H1 (cell line): ENCODE measurements at regions not wholly inside any gene's neighbourhood (a gene's known extent, or its start where the extent isn't known, plus 50 kb on each side); places are given as distances from the start of the nearest gene placed in this dataset.

ENCODE experiments used
- CTCF ChIA-PET: fragments of 300-600 bp; sonication (Branson Sonifier 250); formaldehyde crosslinking; loops from one replicate; lab custom pipeline; 2021; ENCODE audit not compliant: partially characterized antibody; lab: Charles Lee
- POLR2A ChIA-PET: fragments of 300-600 bp; sonication (Branson Sonifier 250); formaldehyde crosslinking; loops from one replicate; lab custom pipeline; 2021; ENCODE audit warnings: inconsistent platforms; ENCODE audit not compliant: partially characterized antibody; lab: Charles Lee
- DNase-seq, 2 experiments: peaks; one replicate each; pipeline versions ENCODE4 v3.0.0 to v3.0.0-alpha.2; 2010 to 2022; ENCODE audit warnings: low spot score in 2 of 2, low read depth in 1 of 2, mixed read lengths in 1 of 2
- FAIRE-seq: peaks from 2 replicates; lab custom pipeline; 2011; peaks lifted over from hg19 to GRCh38; lab: Jason Lieb, UNC
- H2AFZ ChIP-seq: 2 replicates; pipeline ENCODE4 v1.8.1; 2012; ENCODE audit warnings: low read length, inconsistent platforms
- H2AK5ac ChIP-seq: 2 replicates; pipeline ENCODE4 v1.6.1; 2013; ENCODE audit warnings: low read depth, low read length
- H2BK120ac ChIP-seq: replicated peaks from 2 replicates; pipeline ENCODE3; 2013; ENCODE audit warnings: low read depth, low read length, inconsistent platforms
- H2BK12ac ChIP-seq: 2 replicates; pipeline ENCODE4 v1.6.1; 2013; ENCODE audit warnings: low read depth, low read length
- H2BK15ac ChIP-seq: 2 replicates; pipeline ENCODE4 v1.6.1; 2013; ENCODE audit warnings: low read length
- H2BK20ac ChIP-seq: 2 replicates; pipeline ENCODE4 v1.6.1; 2013; ENCODE audit warnings: low read length
- H2BK5ac ChIP-seq: 2 replicates; pipeline ENCODE4 v1.6.1; 2013; ENCODE audit warnings: low read depth, low read length
- H3K14ac ChIP-seq: 2 replicates; pipeline ENCODE4 v1.6.1; 2013; ENCODE audit warnings: inconsistent platforms; ENCODE audit not compliant: insufficient read length
- H3K18ac ChIP-seq: 2 replicates; pipeline ENCODE4 v1.6.1; 2013; ENCODE audit warnings: low read length; ENCODE audit errors: extremely low read depth
- H3K23ac ChIP-seq: 2 replicates; pipeline ENCODE4 v1.6.1; 2013; ENCODE audit warnings: inconsistent platforms; ENCODE audit not compliant: insufficient read length
- H3K23me2 ChIP-seq: 2 replicates; pipeline ENCODE4 v1.6.1; 2013; ENCODE audit warnings: low read depth, low read length
- H3K27ac ChIP-seq: 2 replicates; pipeline ENCODE4 v1.6.1; 2011; ENCODE audit warnings: low read depth, low read length, inconsistent platforms
- H3K27me3 ChIP-seq, 4 experiments: replicated peaks in 1 of 4; 1 replicate in 1 of 4; 2 replicates in 3 of 4; pipeline versions ENCODE4 v1.6.1 to v1.8.1; 2011 to 2013; ENCODE audit warnings: low read length in 3 of 4, mild to moderate bottlenecking in 3 of 4, inconsistent platforms in 2 of 4, mixed read lengths in 2 of 4, moderate library complexity in 1 of 4; ENCODE audit not compliant: control insufficient read depth in 3 of 4, insufficient read depth in 3 of 4; ENCODE audit errors: extremely low read depth in 1 of 4
- H3K36me3 ChIP-seq, 4 experiments: 2 replicates each; pipeline versions ENCODE4 v1.6.1 to v1.8.1; 2011 to 2013; ENCODE audit warnings: mild to moderate bottlenecking in 4 of 4, low read length in 3 of 4, moderate library complexity in 2 of 4, control low read depth in 1 of 4, inconsistent platforms in 1 of 4; ENCODE audit not compliant: insufficient read depth in 4 of 4, control insufficient read depth in 2 of 4
- H3K4ac ChIP-seq: replicated peaks from 2 replicates; pipeline ENCODE3; 2013; ENCODE audit warnings: low read length, low read depth, mixed read lengths, inconsistent platforms; ENCODE audit not compliant: insufficient read length
- H3K4me1 ChIP-seq, 4 experiments: replicated peaks in 1 of 4; 1 replicate in 1 of 4; 2 replicates in 3 of 4; pipeline versions ENCODE4 v1.6.1 to v1.8.1; 2011 to 2013; ENCODE audit warnings: low read length in 3 of 4, inconsistent platforms in 2 of 4, mixed read lengths in 1 of 4; ENCODE audit not compliant: insufficient read depth in 4 of 4, control insufficient read depth in 3 of 4
- H3K4me2 ChIP-seq, 2 experiments: 2 replicates each; pipeline versions ENCODE4 v1.6.1 to v1.8.1; 2011 to 2013; ENCODE audit warnings: low read depth in 2 of 2, low read length in 2 of 2, control low read depth in 1 of 2, inconsistent platforms in 1 of 2, mild to moderate bottlenecking in 1 of 2; ENCODE audit not compliant: insufficient read depth in 1 of 2
- H3K4me3 ChIP-seq, 4 experiments: fragments of 200-600, 300-600 bp in 1 of 4; sonication (generic), shearing (Covaris generic), sonication (Bioruptor Twin) in 1 of 4; 2 replicates each; pipeline versions ENCODE4 v1.5.1 to v1.8.1; 2011 to 2016; ENCODE audit warnings: low read length in 4 of 4, low read depth in 3 of 4, control low read depth in 2 of 4, inconsistent platforms in 2 of 4, mild to moderate bottlenecking in 2 of 4, mixed read lengths in 1 of 4, moderate library complexity in 1 of 4; ENCODE audit not compliant: insufficient read depth in 2 of 4; ENCODE audit errors: extremely low read depth in 1 of 4
- H3K56ac ChIP-seq: replicated peaks from 2 replicates; pipeline ENCODE3; 2013; ENCODE audit warnings: low read depth, mild to moderate bottlenecking, mixed read lengths, low read length, inconsistent platforms; ENCODE audit not compliant: insufficient read length
- H3K79me1 ChIP-seq: 2 replicates; pipeline ENCODE4 v1.6.1; 2013; ENCODE audit warnings: low read depth, low read length, control low read depth
- H3K79me2 ChIP-seq, 2 experiments: 2 replicates each; pipeline versions ENCODE4 v1.6.1 to v1.8.1; 2012 to 2013; ENCODE audit warnings: low read length in 2 of 2, mild to moderate bottlenecking in 2 of 2, inconsistent platforms in 1 of 2; ENCODE audit not compliant: insufficient read depth in 2 of 2, control insufficient read depth in 1 of 2
- H3K9ac ChIP-seq, 4 experiments: replicated peaks in 1 of 4; 1 replicate in 1 of 4; 2 replicates in 3 of 4; pipeline versions ENCODE4 v1.6.1 to v1.8.1; 2011 to 2013; ENCODE audit warnings: low read depth in 3 of 4, low read length in 3 of 4, control low read depth in 2 of 4, mild to moderate bottlenecking in 2 of 4, moderate library complexity in 2 of 4, inconsistent platforms in 1 of 4; ENCODE audit errors: extremely low read depth in 1 of 4
- H3K9me3 ChIP-seq, 2 experiments: 2 replicates each; pipeline versions ENCODE4 v1.6.1 to v1.8.1; 2012 to 2013; ENCODE audit warnings: mild to moderate bottlenecking in 2 of 2, moderate library complexity in 2 of 2, control low read depth in 1 of 2, inconsistent platforms in 1 of 2, low read depth in 1 of 2, low read length in 1 of 2, mixed read lengths in 1 of 2; ENCODE audit not compliant: insufficient read depth in 2 of 2
- H4K20me1 ChIP-seq, 2 experiments: replicated peaks in 1 of 2; 2 replicates each; pipeline versions ENCODE3 to v1.8.1; 2011 to 2013; ENCODE audit warnings: inconsistent platforms in 2 of 2, low read length in 2 of 2, mild to moderate bottlenecking in 1 of 2; ENCODE audit not compliant: insufficient read depth in 2 of 2, control insufficient read depth in 1 of 2
- H4K5ac ChIP-seq: 2 replicates; pipeline ENCODE4 v1.6.1; 2013; ENCODE audit warnings: low read length, low read depth, mixed read lengths, inconsistent platforms; ENCODE audit not compliant: insufficient read length
- H4K8ac ChIP-seq: 2 replicates; pipeline ENCODE4 v1.8.0; 2013; ENCODE audit warnings: mild to moderate bottlenecking, moderate library complexity, low read length, inconsistent platforms; ENCODE audit not compliant: insufficient read depth; ENCODE audit errors: extremely low read depth
- H4K91ac ChIP-seq: replicated peaks from 2 replicates; pipeline ENCODE3; 2013; ENCODE audit warnings: low read length, mixed read lengths, inconsistent platforms; ENCODE audit not compliant: insufficient read length
- BCL11A ChIP-seq, 2 experiments: IDR thresholded peaks; one replicate each; pipeline ENCODE4 v1.6.1; 2011; ENCODE audit warnings: low read depth in 2 of 2, low read length in 2 of 2, mild to moderate bottlenecking in 2 of 2
- CBX8 ChIP-seq: fragments of 300-800, 300-1000 bp; sonication (generic); IDR thresholded peaks from 2 replicates; pipeline ENCODE4 v1.7.1; 2016; ENCODE audit warnings: low read depth, low read length, borderline replicate concordance
- CHD1 ChIP-seq: IDR thresholded peaks from 2 replicates; pipeline ENCODE4 v1.6.1; 2012; ENCODE audit warnings: low read depth, low read length, improper control_type of control experiment
- EGR1 ChIP-seq: IDR thresholded peaks from 2 replicates; pipeline ENCODE4 v1.6.1; 2011; ENCODE audit warnings: low read depth, low read length, borderline replicate concordance
- KDM5A ChIP-seq: fragments of 200-600 bp; IDR thresholded peaks from 2 replicates; pipeline ENCODE4 v1.7.1; 2012; ENCODE audit warnings: mild to moderate bottlenecking, low read length, inconsistent platforms, mixed read lengths
- MAFK ChIP-seq: IDR thresholded peaks from 2 replicates; pipeline ENCODE4 v1.6.1; 2012; ENCODE audit warnings: low read depth, mild to moderate bottlenecking, improper control_type of control experiment, low read length
- SIRT6 ChIP-seq: IDR thresholded peaks from one replicate; pipeline ENCODE4 v1.7.1; 2012; ENCODE audit warnings: low read length, inconsistent platforms
- TAF7 ChIP-seq: optimal IDR thresholded peaks from 2 replicates; pipeline ENCODE3; 2011; ENCODE audit warnings: low read depth, mild to moderate bottlenecking, inconsistent platforms, low read length, moderate library complexity, borderline replicate concordance
- WGBS, 2 experiments: shearing (Covaris generic) in 1 of 2; methylation state at CpG; one replicate each; pipeline versions ENCODE4 v1.1.6 to v1.1.7; 2013 to 2015; ENCODE audit warnings: low lambda C conversion rate in 2 of 2, mixed read lengths in 2 of 2, inconsistent platforms in 1 of 2, low coverage in 1 of 2, missing lambda C conversion rate in 1 of 2; ENCODE audit not compliant: insufficient replicate concordance in 2 of 2, insufficient coverage in 1 of 2, insufficient read length in 1 of 2; ENCODE audit errors: extremely low coverage in 1 of 2, missing lambda C conversion rate in 1 of 2; 5-methylcytosine and 5-hydroxymethylcytosine counted together

DNA sequence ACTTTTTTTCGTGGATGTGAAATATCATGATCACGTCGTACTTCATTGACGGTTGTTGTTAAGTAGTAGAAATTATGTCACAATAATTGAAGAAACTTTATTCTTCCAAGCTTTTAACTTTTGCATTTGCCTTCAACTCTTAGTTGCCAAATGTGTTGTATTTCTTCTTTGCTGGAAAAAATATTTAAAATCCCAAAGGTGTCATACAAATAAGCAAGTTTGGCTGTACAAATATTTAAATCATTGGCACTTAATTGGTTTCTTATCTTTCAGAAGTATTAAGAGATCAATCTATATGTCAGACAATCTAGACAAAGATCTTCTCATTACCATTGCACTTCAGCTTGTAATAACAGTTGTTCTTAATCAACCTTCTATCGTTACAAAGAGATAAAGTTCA lies 204.0 kb upstream of the HDAC4 start:
- Histone ChIP-seq H2BK120ac (no peak overlapping the region), H4K20me1 (no peaks in the 10 kb centered on the region), H2AFZ (no peak overlapping the region), H2BK5ac (no peak overlapping the region), H2AK5ac (no peak overlapping the region), H3K79me2 (no peaks in the 10 kb centered on the region), H3K4me2 (no peak overlapping the region), H3K23ac (no peak overlapping the region), H2BK15ac (no peak overlapping the region), H3K36me3 (no peaks in the 10 kb centered on the region), H2BK20ac (no peak overlapping the region), H3K27me3 (peaks cover 0 to 4% (median 0%) of the 10 kb centered on the region in 4 experiments; a peak in 4 of 7 replicates), H3K79me1 (no peaks in the 10 kb centered on the region), H3K4me1 (peaks cover 8 to 28% (median 20%) of the 10 kb centered on the region in 4 experiments), H3K9ac (no peak overlapping the region), H4K5ac (no peak overlapping the region), H3K27ac (no peak overlapping the region), H3K4me3 (no peak overlapping the region), H3K23me2 (no peaks in the 10 kb centered on the region), H3K4ac (no peak overlapping the region), H2BK12ac (no peak overlapping the region), H4K8ac (no peak overlapping the region), H4K91ac (no peak overlapping the region), H3K56ac (no peak overlapping the region), H3K14ac (no peak overlapping the region), H3K18ac (no peak overlapping the region), H3K9me3 (no peaks in the 10 kb centered on the region; a peak in 1 of 4 replicates)
- TF ChIP-seq CHD1 (no peak), MAFK (no peak), TAF7 (no peak), KDM5A (no peak), CBX8 (no peak), EGR1 (no peak), SIRT6 (no peak), BCL11A (IDR thresholded peaks at IDR 0.05; ENCODE audit: low read depth in 2 of 2, low read length in 2 of 2) (no peak)
- ChIA-PET CTCF (no interaction called here), POLR2A (no interaction called here)
- DNase-seq (no peak), FAIRE-seq (no peak)
- WGBS, 2 experiments, result 95% methylated on average over 5 of the region's 5 CpGs; no CpG with 5 or more reads in 1 of the 2 experiments
